Osteoblast (primary cell): ENCODE measurements at regions not wholly inside any gene's neighbourhood (a gene's known extent, or its start where the extent isn't known, plus 50 kb on each side); places are given as distances from the start of the nearest gene placed in this dataset.

Source experiments
- DNase-seq: peaks from one replicate; pipeline ENCODE4 v3.0.0; 2011; ENCODE audit warnings: low spot score, mixed read lengths; ENCODE audit not compliant: insufficient read length; ENCODE audit errors: missing footprints
- H2AFZ ChIP-seq: 2 replicates; pipeline ENCODE4 v1.6.0; 2011; ENCODE audit warnings: mild to moderate bottlenecking, low read length
- H3K27ac ChIP-seq: 2 replicates; pipeline ENCODE4 v1.5.1; 2011; ENCODE audit warnings: mild to moderate bottlenecking, low read depth, low read length, moderate library complexity
- H3K27me3 ChIP-seq: 2 replicates; pipeline ENCODE4 v1.6.0; 2012; ENCODE audit warnings: mild to moderate bottlenecking, control low read depth, inconsistent platforms, low read length, moderate library complexity; ENCODE audit not compliant: insufficient read depth
- H3K36me3 ChIP-seq: 2 replicates; pipeline ENCODE4 v1.5.1; 2011; ENCODE audit warnings: mild to moderate bottlenecking, low read length, control low read depth, moderate library complexity; ENCODE audit not compliant: insufficient read depth
- H3K4me1 ChIP-seq: 2 replicates; pipeline ENCODE4 v1.5.1; 2011; ENCODE audit warnings: mild to moderate bottlenecking, low read length, control low read depth, moderate library complexity; ENCODE audit not compliant: insufficient read depth
- H3K4me2 ChIP-seq: 2 replicates; pipeline ENCODE4 v1.6.0; 2011; ENCODE audit warnings: mild to moderate bottlenecking, low read length; ENCODE audit not compliant: insufficient read depth
- H3K4me3 ChIP-seq: fragments of 200-600 bp; sonication (generic); 3 replicates; pipeline ENCODE4 v1.5.1; 2012; ENCODE audit warnings: mild to moderate bottlenecking, low read length, inconsistent platforms; ENCODE audit not compliant: insufficient read depth
- H3K79me2 ChIP-seq: 2 replicates; pipeline ENCODE4 v1.6.0; 2012; ENCODE audit warnings: mild to moderate bottlenecking, low read length, control low read depth, inconsistent platforms; ENCODE audit not compliant: insufficient read depth
- H3K9me3 ChIP-seq: 2 replicates; pipeline ENCODE4 v1.5.1; 2011; ENCODE audit warnings: low read depth, low read length, control low read depth
- H4K20me1 ChIP-seq: 2 replicates; pipeline ENCODE4 v1.6.0; 2012; ENCODE audit warnings: mild to moderate bottlenecking, low read length, control low read depth; ENCODE audit not compliant: insufficient read depth
- CTCF ChIP-seq: IDR thresholded peaks from 2 replicates; pipeline ENCODE4 v1.5.1; 2011; ENCODE audit warnings: mild to moderate bottlenecking, low read depth, low read length, moderate library complexity; ENCODE audit errors: extremely low read depth

- no peak overlapping the region for H3K4me3 ChIP-seq
- no peaks in the 10 kb centered on the region for H3K9me3 ChIP-seq
- no peak for TF ChIP-seq CTCF
- H3K79me2 ChIP-seq = no peaks in the 10 kb centered on the region
- no peaks in the 10 kb centered on the region for H3K36me3 ChIP-seq
- no peaks in the 10 kb centered on the region for H4K20me1 ChIP-seq
- no peak overlapping the region for H3K27ac ChIP-seq
- no peak overlapping the region for H3K4me2 ChIP-seq
- peak; percentile 29 for DNase-seq
- no peaks in the 10 kb centered on the region for H3K4me1 ChIP-seq
- H2AFZ ChIP-seq = no peak overlapping the region
- H3K27me3 ChIP-seq = peaks cover 3% of the 10 kb centered on the region
These were observed 110.4 kb upstream of the SCAF11 start for GRCh38 chr12:46100551-46101484.

DNA sequence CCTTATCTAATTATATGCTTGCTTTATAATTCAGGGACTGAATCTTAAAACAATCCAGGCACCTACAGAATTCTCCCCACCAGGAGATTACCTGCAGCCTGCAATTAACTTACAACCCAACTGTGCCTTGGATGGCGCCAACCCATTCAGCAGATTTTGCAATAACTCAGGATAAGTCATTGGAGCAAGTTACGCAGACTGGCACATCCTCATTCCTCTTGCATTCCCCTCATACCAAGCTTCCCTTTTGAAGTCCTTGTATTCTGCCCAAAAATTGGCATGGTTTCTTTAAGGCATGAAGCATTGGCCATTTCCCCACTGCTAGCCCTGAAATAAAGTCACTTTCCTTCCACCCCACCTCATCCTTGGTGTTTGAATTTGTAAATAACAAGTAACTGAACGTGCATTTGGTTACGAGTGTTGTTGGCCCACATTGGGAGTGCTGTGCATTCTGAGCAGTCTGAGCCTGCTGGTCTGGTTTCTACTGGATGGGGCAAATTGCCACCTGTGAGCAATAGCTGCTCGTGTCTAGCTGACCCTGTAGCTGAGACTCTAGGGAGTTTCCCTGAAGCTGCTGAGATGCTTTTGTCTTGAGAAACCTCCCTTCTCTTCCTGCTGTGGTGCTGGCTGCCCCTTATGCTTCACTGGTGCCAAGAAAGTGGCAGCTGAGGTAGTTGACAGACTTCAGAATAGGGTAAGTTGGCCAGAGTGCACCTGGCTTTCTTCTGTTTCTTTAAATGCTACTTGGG is 99.2 kb upstream of the SCAF11 start:
- Histone ChIP-seq H3K4me2 (no peak overlapping the region), H3K27ac (no peak overlapping the region), H3K4me1 (no peaks in the 10 kb centered on the region), H3K79me2 (no peaks in the 10 kb centered on the region), H3K36me3 (no peaks in the 10 kb centered on the region), H3K27me3 (no peaks in the 10 kb centered on the region), H3K4me3 (no peak overlapping the region), H4K20me1 (no peaks in the 10 kb centered on the region), H3K9me3 (peaks cover 5% of the 10 kb centered on the region), H2AFZ (no peak overlapping the region)
- TF ChIP-seq CTCF = no peak
- DNase-seq = no peak

DNA sequence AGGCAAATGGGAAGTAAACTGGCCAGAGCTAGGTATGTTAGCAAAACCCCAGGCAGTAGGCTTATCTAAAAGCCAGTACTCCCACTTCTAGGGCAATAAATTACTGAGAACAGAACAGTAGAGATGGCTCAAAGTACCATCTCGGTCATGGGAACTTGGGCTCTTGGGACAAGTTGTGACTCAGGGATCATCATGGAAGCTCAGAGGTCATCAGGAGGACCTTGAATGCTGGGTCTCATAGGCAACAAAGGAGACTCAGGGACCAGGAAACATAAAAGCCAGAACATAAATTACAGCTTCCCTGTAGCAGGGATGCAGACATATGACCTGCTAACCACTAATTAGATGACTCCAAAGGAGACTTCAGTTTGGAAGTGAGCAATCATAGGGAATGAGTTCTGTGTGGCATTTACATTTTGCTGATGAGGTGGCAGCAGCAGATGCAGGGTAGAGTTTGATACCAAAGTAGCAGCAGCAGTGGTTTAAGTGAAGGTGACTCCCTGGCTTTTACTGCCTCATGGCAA is 97.6 kb upstream of the SCAF11 start:
- Histone ChIP-seq H2AFZ (no peak overlapping the region), H3K79me2 (no peaks in the 10 kb centered on the region), H4K20me1 (no peaks in the 10 kb centered on the region), H3K9me3 (peaks cover 9% of the 10 kb centered on the region), H3K27me3 (no peaks in the 10 kb centered on the region), H3K4me1 (no peaks in the 10 kb centered on the region), H3K4me2 (no peak overlapping the region), H3K36me3 (no peaks in the 10 kb centered on the region), H3K27ac (no peak overlapping the region), H3K4me3 (no peak overlapping the region)
- DNase-seq = peak; percentile 23
- TF ChIP-seq CTCF = no peak
